Stimulated activated CD4-positive, alpha-beta T cell treated with anti-CD3 and anti-CD28 coated beads, Interleukin-1b, Interleukin-23, amount 100 ng/mL, for 4 hours (primary cell): ENCODE measurements at regions not wholly inside any gene's neighbourhood (a gene's known extent, or its start where the extent isn't known, plus 50 kb on each side); places are given as distances from the start of the nearest gene placed in this dataset.

Experiments used
- DNase-seq, 2 donors: peaks; one replicate each; pipeline ENCODE4 v3.0.0-alpha.2; 2020; ENCODE audit warnings: low read depth in 2 of 2

- DNase-seq = no peak
Measured at GRCh38 chr22:22802339-22802970, 85.2 kb upstream of the IGLL5 start.

GRCh38 chr22:22803285-22803853 lies 84.2 kb upstream of the IGLL5 start:
- DNase-seq = no peak

- peak; percentile 52 to 54 for DNase-seq
Measured at GRCh38 chr22:22810018-22810427, 77.6 kb upstream of the IGLL5 start.

GRCh38 chr22:22810471-22810870 lies 77.1 kb upstream of the IGLL5 start:
- DNase-seq = no peak

- no peak for DNase-seq
Measured at GRCh38 chr22:22811016-22812009, 76.3 kb upstream of the IGLL5 start.

GRCh38 chr22:22812031-22812905 lies 75.3 kb upstream of the IGLL5 start:
- DNase-seq = no peak

- no peak for DNase-seq
Measured at GRCh38 chr22:22813126-22814075, 74.2 kb upstream of the IGLL5 start.

- no peak for DNase-seq
Measured at GRCh38 chr22:22814666-22815396, 72.8 kb upstream of the IGLL5 start.

- DNase-seq = no peak
Measured at GRCh38 chr22:22815397-22816170, 72.0 kb upstream of the IGLL5 start.

GRCh38 chr22:22816171-22816514 lies 71.5 kb upstream of the IGLL5 start:
- no peak for DNase-seq

GRCh38 chr22:22816766-22817410 lies 70.7 kb upstream of the IGLL5 start:
- no peak for DNase-seq

GRCh38 chr22:22817468-22818201 lies 70.0 kb upstream of the IGLL5 start:
- DNase-seq = no peak

GRCh38 chr22:22818202-22818538 lies 69.4 kb upstream of the IGLL5 start:
- DNase-seq = no peak

- no peak for DNase-seq
Measured at GRCh38 chr22:22818861-22819855, 68.5 kb upstream of the IGLL5 start.

- no peak for DNase-seq
Measured at GRCh38 chr22:22820076-22820475, 67.5 kb upstream of the IGLL5 start.

GRCh38 chr22:22820626-22821025 lies 67.0 kb upstream of the IGLL5 start:
- no peak for DNase-seq

- DNase-seq = no peak
Measured at GRCh38 chr22:22821340-22821739, 66.3 kb upstream of the IGLL5 start.
